AG09309 (cell line): ENCODE measurements at regions not wholly inside any gene's neighbourhood (a gene's known extent, or its start where the extent isn't known, plus 50 kb on each side); places are given as distances from the start of the nearest gene placed in this dataset.

Source experiments
- DNase-seq: peaks from one replicate; pipeline ENCODE4 v3.0.0-alpha.2; 2010; ENCODE audit warnings: low read depth
- H3K4me3 ChIP-seq: 2 replicates; pipeline ENCODE4 v1.5.1; 2011; ENCODE audit warnings: mild to moderate bottlenecking, low read depth, low read length, moderate library complexity; ENCODE audit not compliant: control insufficient read depth
- TF ChIP-seq, protein P1 (sequence below): IDR thresholded peaks from 2 replicates; pipeline ENCODE4 v1.5.1; 2011; ENCODE audit warnings: mild to moderate bottlenecking, low read depth, low read length, inconsistent platforms; ENCODE audit not compliant: insufficient read depth, control insufficient read depth; ENCODE audit errors: missing control alignments

GRCh38 chr9:30943446-30944224 is 1440.8 kb upstream of the ACO1 start:
- no peak for DNase-seq
- TF ChIP-seq, protein P1, sequence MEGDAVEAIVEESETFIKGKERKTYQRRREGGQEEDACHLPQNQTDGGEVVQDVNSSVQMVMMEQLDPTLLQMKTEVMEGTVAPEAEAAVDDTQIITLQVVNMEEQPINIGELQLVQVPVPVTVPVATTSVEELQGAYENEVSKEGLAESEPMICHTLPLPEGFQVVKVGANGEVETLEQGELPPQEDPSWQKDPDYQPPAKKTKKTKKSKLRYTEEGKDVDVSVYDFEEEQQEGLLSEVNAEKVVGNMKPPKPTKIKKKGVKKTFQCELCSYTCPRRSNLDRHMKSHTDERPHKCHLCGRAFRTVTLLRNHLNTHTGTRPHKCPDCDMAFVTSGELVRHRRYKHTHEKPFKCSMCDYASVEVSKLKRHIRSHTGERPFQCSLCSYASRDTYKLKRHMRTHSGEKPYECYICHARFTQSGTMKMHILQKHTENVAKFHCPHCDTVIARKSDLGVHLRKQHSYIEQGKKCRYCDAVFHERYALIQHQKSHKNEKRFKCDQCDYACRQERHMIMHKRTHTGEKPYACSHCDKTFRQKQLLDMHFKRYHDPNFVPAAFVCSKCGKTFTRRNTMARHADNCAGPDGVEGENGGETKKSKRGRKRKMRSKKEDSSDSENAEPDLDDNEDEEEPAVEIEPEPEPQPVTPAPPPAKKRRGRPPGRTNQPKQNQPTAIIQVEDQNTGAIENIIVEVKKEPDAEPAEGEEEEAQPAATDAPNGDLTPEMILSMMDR: no peak
- H3K4me3 ChIP-seq: no peak overlapping the region

- DNase-seq: no peak
- H3K4me3 ChIP-seq: no peak overlapping the region
- TF ChIP-seq, protein P1: no peak
Measured at GRCh38 chr9:30944225-30944569, 1440.2 kb upstream of the ACO1 start.

- TF ChIP-seq, protein P1: no peak
- no peak for DNase-seq
- H3K4me3 ChIP-seq: no peak overlapping the region
Measured at GRCh38 chr9:30944741-30945280, 1439.6 kb upstream of the ACO1 start.

- H3K4me3 ChIP-seq: no peak overlapping the region
- TF ChIP-seq, protein P1: no peak
- no peak for DNase-seq
Measured at GRCh38 chr9:30964332-30964731, 1420.1 kb upstream of the ACO1 start.

DNA sequence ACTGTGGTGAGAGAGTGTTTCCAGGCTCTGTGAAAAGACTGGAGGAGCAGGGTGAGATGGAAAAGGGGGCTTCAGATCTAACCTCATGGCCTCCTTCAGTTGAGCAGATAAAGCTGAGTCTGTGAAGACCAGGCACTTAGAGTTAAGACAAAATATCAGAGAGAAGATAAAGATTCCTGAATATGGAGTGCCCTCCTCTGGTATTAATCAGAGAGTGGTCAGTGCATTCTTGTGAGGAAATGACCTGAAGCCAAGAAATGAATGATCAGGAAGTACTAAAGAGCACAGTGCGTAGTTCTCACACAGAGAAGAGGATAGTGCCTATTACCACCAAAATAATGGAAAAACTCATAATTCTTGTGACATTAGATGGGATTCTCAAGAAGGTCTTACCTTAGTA is 1417.0 kb upstream of the ACO1 start:
- H3K4me3 ChIP-seq: no peak overlapping the region
- DNase-seq: no peak
- TF ChIP-seq, protein P1: no peak

- H3K4me3 ChIP-seq: no peak overlapping the region
- no peak for DNase-seq
- TF ChIP-seq, protein P1: no peak
Measured at GRCh38 chr9:30970186-30970585, 1414.3 kb upstream of the ACO1 start.
